ENCODE measurements at regions not wholly inside any gene's neighbourhood (a gene's known extent, or its start where the extent isn't known, plus 50 kb on each side); places are given as distances from the start of the nearest gene placed in this dataset.

GRCh38 chr1:98406352-98407088 is 255.0 kb upstream of the SNX7 start:
- no peak for TF ChIP-seq CTCF (IDR thresholded peaks at IDR 0.05; ENCODE audit: low read depth, low read length, missing control alignments)
- no peak for DNase-seq (ENCODE audit: low read depth)
- in situ Hi-C loops (cut with HindIII; ENCODE audit: low sequenced_read_pairs), result no loop called here
- H3K4me3 ChIP-seq (ENCODE audit: low read depth, low read length), result no peak overlapping the region

GRCh38 chr1:98405581-98406074 is 255.9 kb upstream of the SNX7 start:
- in situ Hi-C loops (cut with HindIII; ENCODE audit: low sequenced_read_pairs), result no loop called here
- no peak overlapping the region for H3K4me3 ChIP-seq (ENCODE audit: low read depth, low read length)

GRCh38 chr1:98404866-98405265 is 256.7 kb upstream of the SNX7 start:
- DNase-seq (ENCODE audit: low read depth), result no peak
- TF ChIP-seq CTCF (IDR thresholded peaks at IDR 0.05; ENCODE audit: low read depth, low read length, missing control alignments), result no peak
- H3K4me3 ChIP-seq (ENCODE audit: low read depth, low read length), result no peak overlapping the region
- in situ Hi-C loops (cut with HindIII; ENCODE audit: low sequenced_read_pairs), result no loop called here

More at GRCh38 chr1:98405581-98406074, 255.9 kb upstream of the SNX7 start:
- TF ChIP-seq CTCF (IDR thresholded peaks at IDR 0.05; ENCODE audit: low read depth, low read length, missing control alignments), result no peak
- no peak for DNase-seq (ENCODE audit: low read depth)

- no peak for TF ChIP-seq CTCF (IDR thresholded peaks at IDR 0.05; ENCODE audit: low read depth, low read length, missing control alignments)
- in situ Hi-C loops (cut with HindIII; ENCODE audit: low sequenced_read_pairs), result no loop called here
- H3K4me3 ChIP-seq (ENCODE audit: low read depth, low read length), result no peak overlapping the region
- DNase-seq (ENCODE audit: low read depth), result no peak
These were observed 257.5 kb upstream of the SNX7 start for GRCh38 chr1:98403963-98404480.

- H3K4me3 ChIP-seq (ENCODE audit: low read depth, low read length), result no peak overlapping the region
- TF ChIP-seq CTCF (IDR thresholded peaks at IDR 0.05; ENCODE audit: low read depth, low read length, missing control alignments), result no peak
- in situ Hi-C loops (cut with HindIII; ENCODE audit: low sequenced_read_pairs), result no loop called here
These were observed 258.7 kb upstream of the SNX7 start for GRCh38 chr1:98402860-98403259.

GRCh38 chr1:98400446-98400845 is 261.1 kb upstream of the SNX7 start:
- no peak for DNase-seq (ENCODE audit: low read depth)
- H3K4me3 ChIP-seq (ENCODE audit: low read depth, low read length), result no peak overlapping the region
- TF ChIP-seq CTCF (IDR thresholded peaks at IDR 0.05; ENCODE audit: low read depth, low read length, missing control alignments), result no peak
- in situ Hi-C loops (cut with HindIII; ENCODE audit: low sequenced_read_pairs), result no loop called here

More at GRCh38 chr1:98402860-98403259, 258.7 kb upstream of the SNX7 start:
- no peak for DNase-seq (ENCODE audit: low read depth)
